HCT116 (cell line): ENCODE measurements at regions not wholly inside any gene's neighbourhood (a gene's known extent, or its start where the extent isn't known, plus 50 kb on each side); places are given as distances from the start of the nearest gene placed in this dataset.

Experiments used
- ATAC-seq: fragments of 200-7000 bp; cut with Tn5 transposase; 2 replicates; pipeline ENCODE4 v1.9.1; 2020; ENCODE audit warnings: mild to moderate bottlenecking, moderate library complexity
- BruUV-seq: library from RNA; stranded (reverse); fragments of 400-500 nt; replicated peaks from 2 replicates; lab custom pipeline; 2021; lab: Mats Ljungman, UMichigan
- CTCF ChIA-PET: fragments of 300-600 bp; sonication (Branson Sonifier 250); formaldehyde crosslinking; loops from one replicate; lab custom pipeline; 2021; ENCODE audit warnings: antibody characterized with exemption; lab: Charles Lee
- POLR2A ChIA-PET: fragments of 300-600, 350-600 bp; sonication (Branson Sonifier 250); formaldehyde crosslinking; loops from one replicate; lab custom pipeline; 2021; ENCODE audit warnings: antibody characterized with exemption; lab: Charles Lee
- RAD21 ChIA-PET, 2 experiments: fragments of 300-600 bp; sonication (Branson Sonifier 250); formaldehyde crosslinking; loops; one replicate each; lab custom pipeline; 2023; ENCODE audit warnings: low total read pairs in 2 of 2; ENCODE audit not compliant: uncharacterized antibody in 2 of 2, unreplicated experiment in 2 of 2, low non-redundant PET in 1 of 2; lab: Charles Lee
- DNase-seq: peaks from one replicate; pipeline ENCODE4 v3.0.0-alpha.2; 2010; ENCODE audit warnings: low read depth, low spot score
- H2AFZ ChIP-seq: fragments of 200-600 bp; shearing (Covaris generic), sonication (generic); 2 replicates; pipeline ENCODE4 v1.6.1; 2017; ENCODE audit warnings: low read depth, mixed run types, mixed read lengths, antibody characterized with exemption, low read length; ENCODE audit not compliant: poor library complexity, severe bottlenecking
- H3K27ac ChIP-seq: 2 replicates; pipeline ENCODE4 v1.5.1; 2012; ENCODE audit warnings: low read depth, low read length
- H3K27me3 ChIP-seq: fragments of 200-600 bp; sonication (generic); 2 replicates; pipeline ENCODE4 v1.6.1; 2016; ENCODE audit warnings: mixed run types, low read length, mixed read lengths; ENCODE audit not compliant: insufficient read depth
- H3K36me3 ChIP-seq, 2 experiments: fragments of 200-500 bp in 1 of 2; fragments of 200-600 bp in 1 of 2; sonication (Bioruptor generic) in 1 of 2; sonication (generic) in 1 of 2; 2 replicates each; pipeline versions ENCODE4 v1.5.1 to v1.6.1; 2014 to 2016; ENCODE audit warnings: low read length in 2 of 2, inconsistent platforms in 1 of 2, mixed read lengths in 1 of 2, mixed run types in 1 of 2; ENCODE audit not compliant: insufficient read depth in 2 of 2, control insufficient read depth in 1 of 2
- H3K4me1 ChIP-seq, 2 experiments: fragments of 200-600 bp in 1 of 2; sonication (generic) in 1 of 2; 2 replicates each; pipeline versions ENCODE4 v1.5.1 to v1.6.1; 2012 to 2017; ENCODE audit warnings: low read length in 2 of 2, inconsistent platforms in 1 of 2, mild to moderate bottlenecking in 1 of 2, mixed read lengths in 1 of 2, mixed run types in 1 of 2, moderate library complexity in 1 of 2; ENCODE audit not compliant: insufficient read depth in 2 of 2, control insufficient read depth in 1 of 2
- H3K4me2 ChIP-seq: fragments of 200-600 bp; sonication (generic); 2 replicates; pipeline ENCODE4 v1.6.1; 2017; ENCODE audit warnings: mixed run types, low read length, mixed read lengths
- H3K4me3 ChIP-seq, 2 experiments: fragments of 200-600 bp in 1 of 2; sonication (generic) in 1 of 2; replicated peaks in 1 of 2; 2 replicates each; pipeline ENCODE4 v1.5.1; 2011 to 2016; ENCODE audit warnings: low read length in 2 of 2, control low read depth in 1 of 2, low read depth in 1 of 2, mild to moderate bottlenecking in 1 of 2, mixed read lengths in 1 of 2, mixed run types in 1 of 2
- H3K79me2 ChIP-seq: fragments of 200-600 bp; sonication (generic); 2 replicates; pipeline ENCODE4 v1.6.1; 2017; ENCODE audit warnings: mild to moderate bottlenecking, mixed run types, low read length, moderate library complexity, mixed read lengths; ENCODE audit not compliant: insufficient read depth
- H3K9ac ChIP-seq: fragments of 200-600 bp; sonication (generic); 2 replicates; pipeline ENCODE4 v1.6.1; 2016; ENCODE audit warnings: low read length, mixed read lengths
- H3K9me2 ChIP-seq: fragments of 200-600 bp; sonication (generic), shearing (Covaris generic); 2 replicates; pipeline ENCODE4 v1.6.1; 2017; ENCODE audit warnings: mixed run types, mild to moderate bottlenecking, moderate library complexity; ENCODE audit not compliant: insufficient read depth
- H3K9me3 ChIP-seq, 2 experiments: fragments of 200-500 bp in 1 of 2; fragments of 200-600 bp in 1 of 2; sonication (Bioruptor generic) in 1 of 2; sonication (generic) in 1 of 2; 2 replicates each; pipeline ENCODE4 v1.6.1; 2014 to 2017; ENCODE audit warnings: low read length in 2 of 2, mixed read lengths in 2 of 2, inconsistent platforms in 1 of 2, low read depth in 1 of 2, mild to moderate bottlenecking in 1 of 2, mixed run types in 1 of 2, moderate library complexity in 1 of 2; ENCODE audit not compliant: control insufficient read depth in 1 of 2, insufficient read depth in 1 of 2
- H4K20me1 ChIP-seq: fragments of 200-600 bp; sonication (generic), shearing (Covaris generic); 2 replicates; pipeline ENCODE4 v1.6.1; 2017; ENCODE audit warnings: mixed run types, mild to moderate bottlenecking, moderate library complexity; ENCODE audit not compliant: insufficient read depth
- ATF3 ChIP-seq: IDR thresholded peaks from 2 replicates; pipeline ENCODE4 v1.6.1; 2012
- EGR1 ChIP-seq: IDR thresholded peaks from 2 replicates; pipeline ENCODE4 v1.6.1; 2012; ENCODE audit warnings: low read depth
- EZH2phosphoT487 ChIP-seq: fragments of 200-600 bp; IDR thresholded peaks from 2 replicates; pipeline ENCODE4 v1.6.1; 2018; ENCODE audit warnings: antibody characterized with exemption, borderline replicate concordance
- POLR2AphosphoS5 ChIP-seq: IDR thresholded peaks from 2 replicates; pipeline ENCODE4 v1.6.1; 2011; ENCODE audit warnings: mild to moderate bottlenecking, low read depth, low read length, moderate library complexity
- SP1 ChIP-seq: IDR thresholded peaks from 2 replicates; pipeline ENCODE4 v1.6.1; 2012; ENCODE audit warnings: low read depth
- YY1 ChIP-seq: IDR thresholded peaks from 2 replicates; pipeline ENCODE4 v1.6.1; 2011; ENCODE audit warnings: low read length, low read depth, moderate library complexity, mild to moderate bottlenecking; ENCODE audit not compliant: insufficient replicate concordance; ENCODE audit errors: extremely low read depth
- ZBTB33 ChIP-seq: IDR thresholded peaks from 2 replicates; pipeline ENCODE4 v1.6.1; 2011; ENCODE audit warnings: mild to moderate bottlenecking, low read length, moderate library complexity; ENCODE audit not compliant: insufficient replicate concordance; ENCODE audit errors: extremely low read depth
- ZNF274 ChIP-seq: fragments of 200-500 bp; sonication (Bioruptor generic); IDR thresholded peaks from 2 replicates; pipeline ENCODE4 v1.6.1; 2014; ENCODE audit warnings: mild to moderate bottlenecking, low read depth, low read length, inconsistent platforms
- intact Hi-C: fragments of 100-400 bp; cut with micrococcal nuclease; formaldehyde crosslinking; loops from 2 replicates; pipeline ENCODE4 v1.10.0; 2022

GRCh38 chr4:138800421-138800820 is 215.2 kb upstream of the NOCT start:
- no peaks in the 10 kb centered on the region for H3K4me1 ChIP-seq
- ChIA-PET CTCF (no interaction called here), POLR2A (no interaction called here), RAD21 (no interaction called here)
- H3K4me3 ChIP-seq, result no peak overlapping the region
- no peak overlapping the region for H2AFZ ChIP-seq
- no peaks in the 10 kb centered on the region for H4K20me1 ChIP-seq
- TF ChIP-seq SP1 (no peak), ZNF274 (no peak), ATF3 (no peak), YY1 (no peak), EGR1 (no peak), ZBTB33 (no peak)
- no TSS peak for BruUV-seq
- intact Hi-C loops, result no loop called here
- H3K9me2 ChIP-seq, result no peaks in the 10 kb centered on the region
- no peaks in the 10 kb centered on the region for H3K36me3 ChIP-seq
- ATAC-seq (no peak), DNase-seq (no peak)
- no peak overlapping the region for H3K27ac ChIP-seq
- H3K9me3 ChIP-seq, result no peaks in the 10 kb centered on the region
- H3K79me2 ChIP-seq, result no peaks in the 10 kb centered on the region
- H3K4me2 ChIP-seq, result no peak overlapping the region
- no peak overlapping the region for H3K9ac ChIP-seq
- peaks cover 50% of the 10 kb centered on the region for H3K27me3 ChIP-seq

GRCh38 chr4:138798404-138798803 is 217.2 kb upstream of the NOCT start:
- CTCF ChIA-PET, result no interaction called here
- H2AFZ ChIP-seq, result no peak overlapping the region
- no peak for TF ChIP-seq POLR2AphosphoS5
- TF ChIP-seq EZH2phosphoT487, result no peak
- no peak overlapping the region for H3K4me3 ChIP-seq
- no peak for ATAC-seq
- POLR2A ChIA-PET, result no interaction called here
- no TSS peak for BruUV-seq
- no peak overlapping the region for H3K9ac ChIP-seq
- DNase-seq, result no peak
- RAD21 ChIA-PET, result no interaction called here
- intact Hi-C loops, result no loop called here
- peaks cover 30% of the 10 kb centered on the region for H3K27me3 ChIP-seq
- H4K20me1 ChIP-seq, result no peaks in the 10 kb centered on the region
- no peaks in the 10 kb centered on the region for H3K9me3 ChIP-seq
- H3K4me1 ChIP-seq, result no peaks in the 10 kb centered on the region
- no peak overlapping the region for H3K4me2 ChIP-seq
- H3K27ac ChIP-seq, result no peak overlapping the region
- no peaks in the 10 kb centered on the region for H3K79me2 ChIP-seq
- no peaks in the 10 kb centered on the region for H3K36me3 ChIP-seq
- H3K9me2 ChIP-seq, result no peaks in the 10 kb centered on the region
